ENCODE measurements at regions not wholly inside any gene's neighbourhood (a gene's known extent, or its start where the extent isn't known, plus 50 kb on each side); places are given as distances from the start of the nearest gene placed in this dataset.

GRCh38 chr1:189662190-189662589 lies 815.5 kb downstream of the BRINP3 start:
- TF ChIP-seq CTCF (IDR thresholded peaks at IDR 0.05; ENCODE audit: low read length) (no peak), EZH2phosphoT487 (IDR thresholded peaks at IDR 0.05; ENCODE audit: low read length) (no peak), EZH2 (optimal IDR thresholded peaks at IDR 0.05; ENCODE audit: low read depth, low read length) (no peak)
- H3K4me2 ChIP-seq (ENCODE audit: low read depth, low read length) = no peak overlapping the region

GRCh38 chr1:189669846-189670245 lies 807.8 kb downstream of the BRINP3 start:
- no peak overlapping the region for H3K27ac ChIP-seq (ENCODE audit: low read length)
- H2AFZ ChIP-seq (ENCODE audit: low read length) = no peak overlapping the region
- no peaks in the 10 kb centered on the region for H3K9me2 ChIP-seq (replicated peaks; ENCODE audit: insufficient read depth, low read length)
- H3K4me1 ChIP-seq (ENCODE audit: low read length) = no peaks in the 10 kb centered on the region
- H4K20me1 ChIP-seq (ENCODE audit: insufficient read depth, low read length) = no peaks in the 10 kb centered on the region
- H3K9me3 ChIP-seq (replicated peaks; ENCODE audit: insufficient read depth, low read length) = no peaks in the 10 kb centered on the region
- no peaks in the 10 kb centered on the region for H3K79me2 ChIP-seq (ENCODE audit: low read length)
- DNase-seq = no peak
- H3K4me2 ChIP-seq (ENCODE audit: low read depth, low read length) = no peak overlapping the region
- H3K4me3 ChIP-seq (ENCODE audit: low read length) = no peak overlapping the region
- no peak overlapping the region for H3K9ac ChIP-seq (ENCODE audit: low read length)
- no peaks in the 10 kb centered on the region for H3F3A ChIP-seq (ENCODE audit: insufficient read depth, low read length)
- TF ChIP-seq CTCF (IDR thresholded peaks at IDR 0.05; ENCODE audit: low read length) (no peak), EZH2phosphoT487 (IDR thresholded peaks at IDR 0.05; ENCODE audit: low read length) (no peak), EZH2 (optimal IDR thresholded peaks at IDR 0.05; ENCODE audit: low read depth, low read length) (no peak)
- no peaks in the 10 kb centered on the region for H3K36me3 ChIP-seq (replicated peaks; ENCODE audit: insufficient read depth, low read length)
- no peaks in the 10 kb centered on the region for H3K27me3 ChIP-seq (replicated peaks; ENCODE audit: insufficient read depth, low read length)

More at GRCh38 chr1:189662190-189662589, 815.5 kb downstream of the BRINP3 start:
- Histone ChIP-seq H3K27me3 (replicated peaks; ENCODE audit: insufficient read depth, low read length) (no peaks in the 10 kb centered on the region), H3K4me3 (ENCODE audit: low read length) (no peak overlapping the region), H4K20me1 (ENCODE audit: insufficient read depth, low read length) (no peaks in the 10 kb centered on the region), H3K27ac (ENCODE audit: low read length) (no peak overlapping the region), H3K9ac (ENCODE audit: low read length) (no peak overlapping the region), H3K4me1 (ENCODE audit: low read length) (no peaks in the 10 kb centered on the region), H3K9me2 (replicated peaks; ENCODE audit: insufficient read depth, low read length) (no peaks in the 10 kb centered on the region), H2AFZ (ENCODE audit: low read length) (no peak overlapping the region), H3K9me3 (replicated peaks; ENCODE audit: insufficient read depth, low read length) (no peaks in the 10 kb centered on the region), H3F3A (ENCODE audit: insufficient read depth, low read length) (no peaks in the 10 kb centered on the region), H3K79me2 (ENCODE audit: low read length) (no peaks in the 10 kb centered on the region), H3K36me3 (replicated peaks; ENCODE audit: insufficient read depth, low read length) (no peaks in the 10 kb centered on the region)
- no peak for DNase-seq

GRCh38 chr1:189673217-189673616 lies 804.4 kb downstream of the BRINP3 start:
- TF ChIP-seq EZH2 (optimal IDR thresholded peaks at IDR 0.05; ENCODE audit: low read depth, low read length) (no peak), EZH2phosphoT487 (IDR thresholded peaks at IDR 0.05; ENCODE audit: low read length) (no peak), CTCF (IDR thresholded peaks at IDR 0.05; ENCODE audit: low read length) (no peak)
- H3K79me2 ChIP-seq (ENCODE audit: low read length) = no peaks in the 10 kb centered on the region
- H4K20me1 ChIP-seq (ENCODE audit: insufficient read depth, low read length) = no peaks in the 10 kb centered on the region
- H3K9me2 ChIP-seq (replicated peaks; ENCODE audit: insufficient read depth, low read length) = no peaks in the 10 kb centered on the region
- no peaks in the 10 kb centered on the region for H3K27me3 ChIP-seq (replicated peaks; ENCODE audit: insufficient read depth, low read length)
- H3F3A ChIP-seq (ENCODE audit: insufficient read depth, low read length) = no peaks in the 10 kb centered on the region
- no peaks in the 10 kb centered on the region for H3K4me1 ChIP-seq (ENCODE audit: low read length)
- H3K9me3 ChIP-seq (replicated peaks; ENCODE audit: insufficient read depth, low read length) = no peaks in the 10 kb centered on the region
- no peak overlapping the region for H2AFZ ChIP-seq (ENCODE audit: low read length)
- DNase-seq = no peak
- no peak overlapping the region for H3K4me2 ChIP-seq (ENCODE audit: low read depth, low read length)
- H3K36me3 ChIP-seq (replicated peaks; ENCODE audit: insufficient read depth, low read length) = no peaks in the 10 kb centered on the region
- no peak overlapping the region for H3K27ac ChIP-seq (ENCODE audit: low read length)
- no peak overlapping the region for H3K4me3 ChIP-seq (ENCODE audit: low read length)
- no peak overlapping the region for H3K9ac ChIP-seq (ENCODE audit: low read length)

Measured in MM.1S (cell line).